Thoracic aorta (tissue), 2 donors: ENCODE measurements at regions not wholly inside any gene's neighbourhood (a gene's known extent, or its start where the extent isn't known, plus 50 kb on each side); places are given as distances from the start of the nearest gene placed in this dataset.
"Not testable (repeated sequence)": the region's sequence is repeated elsewhere in the genome, so short reads cannot be mapped to it uniquely, and the experiment has no call there.

Experiments used
- ATAC-seq: fragments of 150-250 bp; one replicate; pipeline ENCODE4 v1.8.0; 2017; ENCODE audit warnings: low read depth; ENCODE audit not compliant: insufficient number of reproducible peaks, low FRiP score
- DNase-seq: peaks from one replicate; pipeline ENCODE4 v3.0.0-alpha.2; 2020; ENCODE audit warnings: low spot score
- H3K27ac ChIP-seq, 2 donors: fragments of 200-600 bp; sonication (generic); 1 replicate in 1 of 2; 2 replicates in 1 of 2; pipeline ENCODE4 v1.5.1; 2016; ENCODE audit warnings: mild to moderate bottlenecking in 2 of 2, moderate library complexity in 2 of 2
- H3K27me3 ChIP-seq: fragments of 200-600 bp; sonication (generic); replicated peaks from 2 replicates; pipeline ENCODE4 v1.6.0; 2016; ENCODE audit warnings: mild to moderate bottlenecking; ENCODE audit not compliant: insufficient read depth
- H3K36me3 ChIP-seq: fragments of 200-600 bp; sonication (generic); one replicate; pipeline ENCODE4 v1.5.1; 2016
- H3K4me1 ChIP-seq, 2 donors: fragments of 200-600 bp; sonication (generic); 1 replicate in 1 of 2; 2 replicates in 1 of 2; pipeline versions ENCODE4 v1.5.1 to v1.6.0; 2016; ENCODE audit warnings: low read depth in 2 of 2, mild to moderate bottlenecking in 1 of 2; ENCODE audit not compliant: control insufficient read depth in 1 of 2
- H3K4me3 ChIP-seq: fragments of 200-600 bp; sonication (generic); 2 replicates; pipeline ENCODE4 v1.5.1; 2016; ENCODE audit warnings: mild to moderate bottlenecking
- H3K9me3 ChIP-seq: fragments of 200-600 bp; sonication (generic); 2 replicates; pipeline ENCODE4 v1.5.1; 2016
- CTCF ChIP-seq: fragments of 200-600 bp; sonication (generic); IDR thresholded peaks from one replicate; pipeline ENCODE4 v1.5.1; 2019; ENCODE audit warnings: antibody characterized with exemption

GRCh38 chr7:120060281-120060680, 212.7 kb upstream of the KCND2 start:
- DNase-seq, result no peak
- H3K36me3 ChIP-seq, result no peaks in the 10 kb centered on the region
- no peak overlapping the region for H3K27ac ChIP-seq
- H3K9me3 ChIP-seq, result no peaks in the 10 kb centered on the region
- no peak for TF ChIP-seq CTCF
- no peaks in the 10 kb centered on the region for H3K27me3 ChIP-seq
- H3K4me3 ChIP-seq, result no peak overlapping the region
- no peak for ATAC-seq
- no peaks in the 10 kb centered on the region for H3K4me1 ChIP-seq

GRCh38 chr7:120060875-120061274, 212.1 kb upstream of the KCND2 start:
- no peak for DNase-seq
- Histone ChIP-seq H3K36me3 (no peaks in the 10 kb centered on the region), H3K27ac (no peak overlapping the region), H3K9me3 (no peaks in the 10 kb centered on the region), H3K4me1 (no peaks in the 10 kb centered on the region), H3K27me3 (no peaks in the 10 kb centered on the region), H3K4me3 (no peak overlapping the region)
- no peak for TF ChIP-seq CTCF
- ATAC-seq, result no peak

GRCh38 chr7:120064565-120064964, 208.4 kb upstream of the KCND2 start:
- Histone ChIP-seq H3K27me3 (no peaks in the 10 kb centered on the region), H3K9me3 (no peaks in the 10 kb centered on the region), H3K4me1 (no peaks in the 10 kb centered on the region), H3K27ac (no peak overlapping the region), H3K4me3 (no peak overlapping the region), H3K36me3 (no peaks in the 10 kb centered on the region)
- ATAC-seq (no peak), DNase-seq (no peak)
- TF ChIP-seq CTCF, result no peak

- not testable (repeated sequence) for H3K36me3 ChIP-seq, H3K9me3 ChIP-seq, DNase-seq, H3K27me3 ChIP-seq, H3K27ac ChIP-seq, H3K4me1 ChIP-seq, H3K4me3 ChIP-seq, ATAC-seq
These were observed 206.1 kb upstream of the KCND2 start for GRCh38 chr7:120066898-120067297.

- Histone ChIP-seq H3K4me3 (no peak overlapping the region), H3K27ac (no peak overlapping the region), H3K4me1 (no peaks in the 10 kb centered on the region), H3K36me3 (no peaks in the 10 kb centered on the region), H3K9me3 (no peaks in the 10 kb centered on the region), H3K27me3 (no peaks in the 10 kb centered on the region)
- TF ChIP-seq CTCF, result no peak
- ATAC-seq, result no peak
- DNase-seq, result no peak
These were observed 202.8 kb upstream of the KCND2 start for GRCh38 chr7:120070201-120070600.

GRCh38 chr7:120077777-120078176, 195.2 kb upstream of the KCND2 start:
- H3K36me3 ChIP-seq, result no peaks in the 10 kb centered on the region
- no peak overlapping the region for H3K27ac ChIP-seq
- no peak for ATAC-seq
- TF ChIP-seq CTCF, result no peak
- no peaks in the 10 kb centered on the region for H3K27me3 ChIP-seq
- H3K4me3 ChIP-seq, result no peak overlapping the region
- H3K4me1 ChIP-seq, result no peaks in the 10 kb centered on the region
- H3K9me3 ChIP-seq, result no peaks in the 10 kb centered on the region
- no peak for DNase-seq
